ENCODE measurements at regions not wholly inside any gene's neighbourhood (a gene's known extent, or its start where the extent isn't known, plus 50 kb on each side); places are given as distances from the start of the nearest gene placed in this dataset.

GRCh38 chr10:44153918-44154670 is 230.8 kb downstream of the CXCL12 start:
- TF ChIP-seq CTCF (IDR thresholded peaks at IDR 0.05) = no peak
- no peak for TF ChIP-seq SIN3A (IDR thresholded peaks at IDR 0.05; ENCODE audit: borderline replicate concordance, insufficient read depth, low read depth, low read length)
- no peak for TF ChIP-seq POLR2AphosphoS5 (IDR thresholded peaks at IDR 0.05; ENCODE audit: low read depth, low read length)
- TF ChIP-seq REST (IDR thresholded peaks at IDR 0.05; ENCODE audit: insufficient read depth in 1 of 2, low read depth in 2 of 2, low read length in 1 of 2) = no peak
